NCI-H510A treated with DMSO at 0.1 percent for 48 hours (cell line): ENCODE measurements at regions not wholly inside any gene's neighbourhood (a gene's known extent, or its start where the extent isn't known, plus 50 kb on each side); places are given as distances from the start of the nearest gene placed in this dataset.

Source experiments
- DNase-seq: peaks from one replicate; lab custom pipeline; 2025; lab: John Stamatoyannopoulos, UW

DNA sequence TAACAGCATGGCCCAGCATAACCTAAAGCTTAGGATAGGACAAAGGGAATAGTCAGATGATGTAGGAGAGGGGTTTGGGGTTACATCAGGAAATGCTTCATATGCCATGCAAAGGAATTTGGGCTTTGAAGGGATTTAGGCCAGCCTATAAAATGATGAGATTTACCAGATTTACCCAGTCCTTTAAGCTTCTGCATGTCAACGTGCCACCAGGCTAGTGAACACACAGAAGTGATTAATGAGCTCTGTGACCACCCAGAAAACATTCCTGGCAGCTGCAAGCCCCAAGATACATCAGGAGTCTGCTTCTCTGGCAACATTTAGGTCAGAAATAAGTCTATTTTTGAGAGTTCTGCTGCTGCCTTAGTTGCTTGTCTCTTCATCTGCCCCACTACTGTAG lies 118.3 kb downstream of the LRIG3 start:
- DNase-seq = no peak

- DNase-seq = no peak
Measured at GRCh38 chr12:58803908-58804307, 116.4 kb downstream of the LRIG3 start.

- DNase-seq = no peak
Measured at GRCh38 chr12:58804749-58805148, 115.6 kb downstream of the LRIG3 start.

DNA sequence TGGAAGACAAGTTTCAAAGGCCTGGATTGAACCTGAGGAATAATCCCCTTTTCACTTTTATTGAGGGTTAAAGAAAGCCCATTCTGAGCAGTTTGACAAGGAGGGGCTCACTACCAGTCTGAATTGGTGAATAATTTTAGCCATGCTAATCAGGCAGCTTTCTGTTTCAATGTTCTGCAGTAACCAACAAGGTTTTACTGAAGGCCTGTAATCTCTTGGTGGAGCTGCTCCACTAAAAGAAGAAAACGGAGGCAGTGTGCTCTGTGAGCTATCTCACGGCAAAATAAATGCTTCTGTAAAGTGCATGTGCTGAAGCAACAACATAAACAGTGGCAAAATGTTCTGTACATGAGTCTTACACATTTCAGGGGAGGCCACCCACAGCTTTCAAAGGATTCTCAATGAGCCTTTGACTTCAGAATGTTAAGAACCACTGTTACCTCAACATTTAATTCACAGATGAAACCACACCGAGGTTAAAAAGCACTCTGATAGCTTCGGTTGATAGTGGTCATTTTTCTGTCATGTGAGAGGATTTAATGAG lies 111.2 kb downstream of the LRIG3 start:
- no peak for DNase-seq

GRCh38 chr12:58811346-58811745 lies 109.0 kb downstream of the LRIG3 start:
- DNase-seq = no peak

- DNase-seq = peak; percentile 33
Measured at GRCh38 chr12:58812214-58812613, 108.1 kb downstream of the LRIG3 start.

DNA sequence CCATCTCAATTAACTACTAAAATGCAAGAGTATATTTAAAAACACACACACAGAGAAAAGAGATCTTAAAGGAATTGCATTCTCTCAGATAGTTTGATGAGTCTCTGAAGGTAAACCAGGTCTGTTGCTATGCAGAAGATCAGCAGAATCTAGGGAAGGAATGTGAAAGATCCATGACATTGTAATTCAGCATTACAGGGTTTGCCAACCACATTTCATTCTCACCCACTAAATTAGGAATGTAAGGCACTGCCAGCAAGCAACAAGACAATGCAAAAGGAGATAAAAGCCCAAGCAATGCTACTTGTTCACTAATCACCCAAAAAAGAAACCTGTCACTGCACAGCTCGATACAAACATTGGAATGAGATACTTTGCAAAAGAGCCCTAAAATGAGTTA lies 106.3 kb downstream of the LRIG3 start:
- DNase-seq = no peak

GRCh38 chr12:58815235-58815634 lies 105.1 kb downstream of the LRIG3 start:
- DNase-seq = no peak

DNA sequence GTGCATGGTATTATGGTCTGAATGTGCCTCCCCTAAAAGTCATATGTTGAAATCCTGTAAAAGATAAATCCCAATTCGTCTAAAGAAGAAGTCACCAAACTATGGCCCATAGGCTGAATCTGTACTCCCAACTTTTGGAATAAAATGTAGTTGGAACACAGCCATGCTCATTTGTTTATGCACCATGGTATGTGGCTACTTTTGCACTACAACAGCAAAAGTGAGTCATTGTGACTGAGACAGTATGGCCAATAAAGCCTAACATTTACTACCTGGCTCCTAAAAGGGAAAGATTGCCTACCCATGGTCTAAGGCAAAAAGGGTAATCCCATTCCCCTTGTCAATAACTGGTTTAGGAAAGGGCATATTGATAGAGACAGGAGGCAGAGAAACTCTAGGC lies 101.8 kb downstream of the LRIG3 start:
- no peak for DNase-seq

- no peak for DNase-seq
Measured at GRCh38 chr12:58819345-58819744, 101.0 kb downstream of the LRIG3 start.

GRCh38 chr12:58819985-58820384 lies 100.3 kb downstream of the LRIG3 start:
- DNase-seq = no peak
